Retina (tissue), 1 donor: ENCODE measurements at regions not wholly inside any gene's neighbourhood (a gene's known extent, or its start where the extent isn't known, plus 50 kb on each side); places are given as distances from the start of the nearest gene placed in this dataset.

Experiments
- DNase-seq: peaks from one replicate; pipeline ENCODE4 v3.0.0-alpha.2; 2016

DNA sequence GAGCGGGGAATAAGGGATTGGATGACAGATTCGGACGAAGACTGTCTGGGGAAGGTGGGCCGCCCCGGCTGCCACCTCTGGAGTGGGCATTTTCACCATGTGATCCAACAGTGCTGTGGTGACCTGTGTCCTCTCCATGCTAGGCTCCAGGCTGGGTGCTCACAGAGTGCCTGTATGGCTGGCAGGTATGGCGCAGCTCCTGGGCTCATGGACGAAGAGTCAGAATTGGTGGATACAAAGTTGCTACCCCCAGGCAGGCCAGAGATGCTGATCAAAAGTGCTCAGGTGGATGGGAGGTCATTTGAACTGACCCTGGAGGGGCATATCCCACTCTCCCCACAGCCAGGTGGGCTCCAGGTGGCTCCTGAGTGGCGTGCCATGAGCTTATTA lies 111.3 kb upstream of the UQCRFS1 start:
- DNase-seq = peak; percentile 0

DNA sequence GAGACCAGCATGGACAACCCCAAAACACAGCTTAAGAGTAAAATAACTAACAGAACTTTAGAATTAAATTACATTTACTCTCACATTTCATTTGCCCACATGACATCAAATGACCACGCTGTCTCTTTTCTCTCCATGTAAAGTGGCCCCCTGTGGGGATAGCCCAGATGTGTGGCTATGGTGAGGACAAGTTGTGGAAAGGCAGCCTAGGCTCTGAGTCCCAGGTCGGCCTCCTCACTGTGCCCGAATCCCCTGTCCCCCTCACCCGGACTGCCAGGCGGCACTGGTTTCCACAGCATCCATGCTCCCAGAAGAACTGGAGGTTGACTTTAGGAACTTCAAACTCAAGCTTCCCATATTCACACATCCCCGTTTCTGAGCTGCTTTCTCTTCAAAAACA lies 111.8 kb upstream of the UQCRFS1 start:
- no peak for DNase-seq

DNA sequence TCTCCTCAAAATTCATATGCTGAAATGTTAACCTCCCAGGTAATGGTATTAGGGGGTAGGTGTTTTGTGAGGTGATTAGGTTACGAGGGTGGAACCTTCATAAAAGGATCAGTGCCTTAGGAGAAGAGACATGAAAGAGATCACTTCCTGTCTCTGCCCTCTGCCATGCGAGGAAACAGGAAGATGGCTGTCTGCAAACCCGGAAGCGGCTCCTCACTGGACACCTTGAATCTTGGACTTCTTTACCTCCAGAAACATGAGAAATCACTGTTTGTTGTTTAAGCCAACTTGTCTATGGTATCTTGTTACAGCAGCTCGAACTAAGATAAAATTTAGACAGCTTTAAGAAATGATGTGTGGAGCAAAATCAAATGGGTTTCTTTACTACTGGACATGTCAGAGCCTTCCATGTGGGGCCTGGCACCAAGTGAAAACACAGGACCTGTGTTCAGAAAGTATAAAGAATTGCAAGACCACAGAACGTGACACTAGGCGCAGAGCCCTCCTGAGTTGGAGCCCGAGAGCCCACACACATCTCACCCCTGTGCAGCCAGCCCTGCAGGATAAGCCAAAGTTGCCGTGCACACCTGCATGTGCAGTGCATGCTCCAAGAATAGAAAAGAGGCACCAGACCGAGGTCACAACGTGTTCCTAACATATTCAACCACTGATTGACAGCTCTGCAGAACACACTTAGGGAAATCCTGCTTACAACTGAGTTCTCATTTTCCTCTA lies 112.5 kb upstream of the UQCRFS1 start:
- DNase-seq = peak; percentile 2

DNA sequence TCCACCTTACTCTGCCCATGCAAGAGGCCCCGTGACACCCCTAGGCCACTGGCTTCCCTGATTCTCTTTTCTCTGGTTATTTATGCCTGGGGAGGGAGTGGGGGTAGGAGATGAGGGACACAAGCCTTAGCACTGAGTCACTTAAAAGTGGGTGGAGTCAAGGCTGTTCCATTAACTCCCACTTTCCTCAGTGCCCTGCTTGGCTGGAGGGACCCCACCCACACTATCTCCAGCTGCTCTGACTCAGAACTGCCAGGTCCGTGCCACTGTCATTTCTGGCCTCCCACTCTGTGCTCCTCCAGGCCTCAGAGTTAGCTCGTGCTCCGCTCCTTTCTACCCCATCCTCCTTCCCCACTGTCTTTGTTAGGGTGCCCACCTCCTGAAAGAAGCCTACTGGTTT lies 113.4 kb upstream of the UQCRFS1 start:
- DNase-seq = peak; percentile 1

DNA sequence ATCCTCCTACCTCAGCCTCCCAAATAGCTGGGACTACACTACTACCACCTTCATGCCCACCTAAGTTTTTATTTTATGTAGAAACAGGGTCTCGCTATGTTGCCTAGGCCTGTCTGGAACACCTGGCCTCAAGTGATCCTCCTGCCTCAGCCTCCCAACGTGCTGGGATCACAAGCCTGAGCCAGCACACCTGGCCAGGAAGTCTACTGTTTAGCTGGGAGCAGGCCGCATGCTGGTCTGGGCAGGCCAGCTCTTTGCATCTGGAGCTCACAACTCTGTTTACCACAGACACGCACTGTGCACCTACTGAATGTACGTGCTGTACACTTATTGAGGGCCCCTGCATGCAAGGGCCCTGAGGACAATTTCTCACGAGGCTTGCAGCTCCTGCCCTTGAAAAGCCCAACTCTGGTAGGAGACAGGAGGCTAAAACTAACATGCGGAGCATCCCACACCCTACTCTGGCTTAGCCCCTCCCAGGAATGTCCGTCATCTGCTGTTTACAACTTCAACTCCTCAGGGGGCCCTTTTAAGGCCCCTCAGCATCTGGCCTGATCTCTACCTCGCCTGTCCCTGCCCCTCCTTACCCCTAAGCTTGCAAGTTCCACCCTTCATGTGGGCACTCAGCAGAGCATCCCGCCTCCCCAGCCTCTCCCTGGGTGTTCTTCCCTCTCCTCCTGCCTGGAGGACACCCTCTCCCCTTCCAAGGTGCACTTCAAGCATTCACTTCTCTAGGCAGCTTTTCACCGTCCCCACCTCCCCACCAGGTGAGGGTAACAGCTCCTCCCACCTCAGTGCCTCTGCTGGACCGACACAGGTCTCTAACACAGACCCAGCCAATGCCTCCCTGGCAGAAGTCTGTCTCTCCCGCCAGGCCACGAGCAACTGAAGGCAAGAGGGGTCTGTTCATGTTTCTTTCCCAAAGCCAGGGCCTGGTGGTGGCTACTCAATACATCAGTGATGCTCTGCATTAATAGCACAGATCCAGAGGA lies 114.2 kb upstream of the UQCRFS1 start:
- DNase-seq = peak; percentile 6

DNA sequence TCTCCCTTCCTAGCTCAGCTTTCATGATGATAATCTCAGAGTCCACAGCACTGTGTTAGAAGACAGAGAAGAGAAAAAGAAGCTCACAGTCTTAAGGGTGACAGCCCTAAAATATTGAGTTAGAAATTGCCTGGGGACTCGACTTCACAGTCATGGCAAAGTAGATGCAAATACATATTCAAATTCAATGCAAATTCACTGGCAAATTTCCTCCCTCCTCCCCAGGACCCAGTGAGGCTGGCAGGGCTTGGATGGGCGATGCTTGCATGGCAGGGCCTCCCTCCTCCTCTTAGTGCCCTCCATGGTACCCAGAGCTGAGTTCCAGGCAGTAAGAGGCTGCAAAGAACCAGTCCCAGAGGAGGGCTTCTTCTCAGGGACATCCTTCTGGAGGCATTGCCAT lies 115.6 kb upstream of the UQCRFS1 start:
- no peak for DNase-seq

DNA sequence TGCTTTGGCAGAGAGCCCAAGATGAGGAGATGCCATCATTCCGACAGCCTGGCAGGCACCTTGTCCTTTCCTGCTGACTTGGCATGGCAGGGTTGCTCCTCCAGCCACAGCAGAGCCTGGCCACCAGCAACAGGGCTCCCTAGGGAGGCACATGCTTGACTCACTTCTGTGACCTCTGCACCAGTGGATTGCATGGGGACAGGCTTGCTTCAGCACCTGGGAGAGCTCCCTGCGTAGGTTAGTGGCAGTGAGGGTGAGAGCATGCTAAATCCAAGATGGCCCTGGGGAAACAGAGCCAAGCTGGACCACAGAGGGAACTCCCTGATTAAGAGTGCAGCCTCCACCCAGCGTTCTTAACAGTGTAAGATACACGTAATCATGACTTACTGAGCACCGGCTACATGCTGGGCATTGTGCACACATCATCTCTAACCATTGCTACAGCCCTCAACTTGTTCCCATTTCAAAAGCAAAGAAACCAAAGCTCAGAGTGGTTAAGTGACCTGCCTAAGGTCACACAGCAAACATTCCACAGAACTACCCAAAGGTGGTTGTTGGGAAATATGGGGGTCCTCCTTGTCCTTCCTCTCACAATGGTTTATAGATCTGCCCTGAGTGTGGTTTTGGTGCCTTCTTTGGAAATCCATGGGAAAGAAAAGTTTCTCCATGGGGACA lies 116.6 kb upstream of the UQCRFS1 start:
- DNase-seq = no peak

DNA sequence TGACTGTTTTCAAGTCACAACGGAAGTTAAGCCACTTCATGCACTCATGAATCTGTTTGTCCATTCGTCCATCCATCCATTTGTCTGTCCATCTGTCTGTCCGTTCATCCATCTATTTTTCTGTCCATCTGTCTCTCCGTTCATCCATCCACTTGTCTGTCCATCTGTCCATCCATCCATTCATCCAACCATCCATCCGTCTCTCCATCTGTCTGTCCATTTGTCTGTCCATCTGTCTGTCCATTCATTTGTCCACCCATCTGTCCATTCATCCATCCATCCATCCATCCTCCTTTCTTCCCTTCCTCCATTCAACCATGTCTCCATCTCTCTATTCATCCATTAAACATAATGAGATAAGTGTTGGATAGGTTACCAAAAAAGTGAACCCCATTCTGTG lies 123.5 kb upstream of the UQCRFS1 start:
- no peak for DNase-seq

DNA sequence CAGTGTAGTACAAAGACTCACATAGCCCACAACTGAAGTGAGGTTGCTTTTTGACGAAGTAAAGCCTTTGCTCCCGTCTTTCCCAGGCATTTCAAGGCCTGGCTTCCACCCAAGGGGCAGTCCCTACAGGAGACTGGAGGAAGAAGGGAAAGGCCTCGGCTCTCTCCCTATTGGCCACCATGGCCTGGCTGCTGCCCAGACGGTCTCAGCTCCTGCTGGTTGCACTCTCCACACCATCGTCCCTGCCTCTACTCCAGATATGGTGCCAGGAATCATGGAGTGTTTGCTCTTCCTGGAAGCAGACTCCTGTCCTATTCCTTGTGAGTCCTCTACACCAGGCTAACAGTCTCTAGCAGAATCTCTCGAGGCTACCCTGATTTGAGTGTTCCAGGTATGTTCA lies 124.1 kb upstream of the UQCRFS1 start:
- no peak for DNase-seq

DNA sequence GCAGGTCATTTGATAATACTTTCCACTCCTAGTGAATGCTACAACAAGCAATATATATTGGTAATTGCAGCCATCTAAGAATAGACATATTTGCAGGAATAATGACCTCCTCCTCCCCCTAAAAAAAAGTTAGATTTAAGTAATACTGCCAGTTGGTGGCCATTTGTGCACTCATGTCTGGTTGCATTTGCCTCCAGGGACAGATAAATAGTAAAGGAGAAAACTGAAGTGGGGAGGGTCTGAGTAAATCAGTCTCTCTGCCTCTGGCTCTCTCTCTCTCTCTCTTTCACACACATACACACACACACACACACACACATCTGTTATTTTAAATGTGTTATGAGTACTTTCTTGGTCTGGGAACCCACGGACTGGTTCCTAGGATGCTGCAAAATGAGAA lies 125.5 kb upstream of the UQCRFS1 start:
- no peak for DNase-seq

DNA sequence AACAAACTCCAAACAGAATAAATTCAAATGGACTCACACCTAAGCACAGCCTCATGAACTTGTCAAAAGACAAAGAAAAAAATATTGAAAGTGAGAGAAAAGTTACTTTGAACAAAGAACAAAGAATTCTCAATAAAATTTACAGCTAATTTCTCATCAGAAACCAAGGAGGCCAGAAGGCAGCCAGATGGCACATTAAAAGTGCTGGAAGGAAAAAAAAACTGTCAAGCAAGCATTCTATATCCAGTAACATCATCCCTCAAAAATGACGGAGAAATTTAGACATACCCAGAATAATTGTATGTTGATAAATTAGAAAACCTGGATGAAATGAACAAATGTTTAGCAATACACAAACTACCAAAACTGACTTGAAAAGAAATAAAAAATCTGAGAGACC lies 129.8 kb upstream of the UQCRFS1 start:
- no peak for DNase-seq

DNA sequence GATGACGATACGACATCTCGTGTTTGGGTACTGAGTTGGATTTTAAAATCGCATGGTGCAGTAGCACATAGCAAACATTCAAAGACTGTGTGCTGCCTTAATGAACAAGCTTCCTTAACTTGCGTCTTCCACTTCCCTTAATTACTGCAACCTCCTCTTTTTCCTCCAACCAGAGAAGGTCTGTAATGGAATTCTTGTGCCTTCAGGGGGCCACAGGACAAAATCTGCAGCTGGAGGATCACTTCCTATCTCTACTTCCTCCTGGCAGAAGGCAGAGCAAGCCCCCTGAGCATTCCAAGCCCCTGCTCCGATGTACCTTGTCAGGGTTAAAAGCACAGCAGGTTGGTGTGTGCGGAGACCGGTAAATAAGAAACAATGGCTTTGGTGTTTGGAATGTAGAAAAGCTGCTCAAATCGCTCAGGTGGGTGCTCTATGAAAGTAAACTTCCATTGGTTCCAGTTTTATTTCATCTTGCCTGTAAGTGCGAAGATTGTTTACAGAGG lies 151.3 kb upstream of the UQCRFS1 start:
- no peak for DNase-seq

DNA sequence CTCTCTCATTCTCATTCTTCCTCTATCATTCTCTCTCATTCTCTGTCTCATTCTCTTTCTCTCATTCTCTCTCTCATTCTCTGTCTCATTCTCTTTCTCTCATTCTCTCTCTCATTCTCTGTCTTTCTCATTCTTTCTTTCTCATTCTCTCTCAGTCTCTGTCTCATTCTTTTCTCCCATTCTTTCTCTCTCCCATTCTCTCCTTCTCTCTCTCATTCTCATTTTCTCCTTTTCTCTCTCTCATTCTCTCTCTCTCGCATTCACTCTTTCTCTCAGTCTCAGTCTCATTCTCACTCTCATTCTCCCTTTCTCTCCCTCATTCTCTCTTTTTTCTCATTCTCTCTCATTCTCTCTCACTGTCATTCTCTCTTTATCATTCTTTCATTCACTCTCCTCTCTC lies 152.0 kb upstream of the UQCRFS1 start:
- no peak for DNase-seq

DNA sequence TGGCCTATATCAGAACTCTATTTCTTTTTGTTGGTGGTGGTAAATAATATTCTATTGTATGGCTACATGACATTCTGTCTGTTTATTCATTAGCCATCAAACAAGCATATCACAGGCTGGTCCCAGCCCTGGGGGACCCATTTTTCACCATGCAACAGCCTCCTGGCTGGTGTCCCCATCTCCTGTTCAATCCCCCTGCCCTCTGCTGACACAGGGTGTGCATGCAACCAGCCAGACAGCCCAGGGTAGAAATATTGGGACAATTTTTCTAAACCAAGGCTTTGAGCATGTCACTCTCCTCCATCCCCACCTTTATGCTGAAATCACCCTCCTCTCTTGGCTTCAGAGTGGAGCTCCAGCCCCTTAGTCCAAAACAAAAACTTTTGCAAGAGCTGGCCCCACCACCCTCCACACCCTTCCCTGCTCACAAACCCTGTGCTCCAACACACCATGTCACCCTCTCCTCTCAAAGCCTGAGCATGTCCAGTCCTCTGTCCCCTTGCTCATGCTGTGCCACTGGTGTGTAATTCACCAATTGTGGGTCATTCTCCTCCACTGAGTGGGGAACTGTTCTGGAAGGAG lies 153.0 kb upstream of the UQCRFS1 start:
- DNase-seq = no peak

DNA sequence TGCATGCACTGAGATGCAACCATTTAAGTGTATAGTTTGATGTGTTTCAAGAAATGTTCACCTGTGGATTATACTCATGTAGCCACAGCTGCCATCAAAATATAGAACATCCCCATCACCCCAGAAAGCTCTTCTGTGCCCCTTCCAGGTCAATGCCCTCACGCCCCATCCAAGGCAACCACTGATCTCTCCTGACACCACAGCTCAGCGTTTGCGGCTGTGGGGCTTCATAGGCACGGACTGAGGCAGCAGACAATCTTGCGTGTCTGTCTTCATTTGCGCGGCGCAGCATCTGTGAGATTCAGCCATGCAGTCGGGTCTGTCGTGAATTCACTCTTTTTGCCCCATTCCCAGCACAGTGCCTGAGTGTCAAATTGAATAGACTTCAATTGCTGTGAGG lies 153.8 kb upstream of the UQCRFS1 start:
- DNase-seq = peak; percentile 59

DNA sequence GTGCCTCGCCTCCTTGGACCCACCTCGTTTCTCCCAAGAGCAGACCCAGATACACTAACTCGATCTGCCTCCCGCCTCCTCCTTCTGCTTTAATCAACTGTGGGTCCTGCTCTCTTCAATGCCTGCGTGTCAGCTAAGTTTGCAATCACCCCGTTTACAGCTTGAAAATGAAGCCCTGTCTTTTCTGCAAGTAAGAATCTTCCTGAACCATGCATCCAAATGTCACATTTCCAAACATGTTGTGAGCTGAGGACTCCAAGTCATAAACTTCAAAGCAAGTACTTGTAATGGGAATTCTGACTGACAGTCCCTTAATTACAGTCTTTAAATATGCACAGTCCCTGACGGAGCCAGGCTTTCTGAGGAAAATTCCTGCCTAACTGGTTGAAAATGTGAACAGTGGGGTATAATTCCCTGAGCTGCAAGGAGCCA lies 154.9 kb upstream of the UQCRFS1 start:
- DNase-seq = peak; percentile 29

DNA sequence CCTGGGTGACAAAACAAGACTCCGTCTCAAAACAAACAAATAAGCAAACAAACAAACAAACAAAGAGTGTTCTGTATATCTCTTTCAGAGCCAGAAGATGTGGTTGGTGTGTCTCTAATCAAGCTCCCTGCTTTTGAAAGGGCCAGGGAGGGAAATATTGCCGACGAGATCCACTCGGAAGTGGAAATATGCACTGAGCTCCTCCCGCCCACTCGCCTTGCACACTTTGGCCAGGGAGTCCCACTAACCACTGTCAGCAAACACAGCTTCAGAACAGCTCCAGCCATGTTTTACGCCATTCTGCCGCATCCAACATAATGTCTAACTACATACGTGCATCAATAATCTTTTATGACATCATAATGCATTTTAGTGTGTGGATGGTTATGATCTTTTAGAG lies 155.5 kb upstream of the VSTM2B start:
- DNase-seq = no peak

DNA sequence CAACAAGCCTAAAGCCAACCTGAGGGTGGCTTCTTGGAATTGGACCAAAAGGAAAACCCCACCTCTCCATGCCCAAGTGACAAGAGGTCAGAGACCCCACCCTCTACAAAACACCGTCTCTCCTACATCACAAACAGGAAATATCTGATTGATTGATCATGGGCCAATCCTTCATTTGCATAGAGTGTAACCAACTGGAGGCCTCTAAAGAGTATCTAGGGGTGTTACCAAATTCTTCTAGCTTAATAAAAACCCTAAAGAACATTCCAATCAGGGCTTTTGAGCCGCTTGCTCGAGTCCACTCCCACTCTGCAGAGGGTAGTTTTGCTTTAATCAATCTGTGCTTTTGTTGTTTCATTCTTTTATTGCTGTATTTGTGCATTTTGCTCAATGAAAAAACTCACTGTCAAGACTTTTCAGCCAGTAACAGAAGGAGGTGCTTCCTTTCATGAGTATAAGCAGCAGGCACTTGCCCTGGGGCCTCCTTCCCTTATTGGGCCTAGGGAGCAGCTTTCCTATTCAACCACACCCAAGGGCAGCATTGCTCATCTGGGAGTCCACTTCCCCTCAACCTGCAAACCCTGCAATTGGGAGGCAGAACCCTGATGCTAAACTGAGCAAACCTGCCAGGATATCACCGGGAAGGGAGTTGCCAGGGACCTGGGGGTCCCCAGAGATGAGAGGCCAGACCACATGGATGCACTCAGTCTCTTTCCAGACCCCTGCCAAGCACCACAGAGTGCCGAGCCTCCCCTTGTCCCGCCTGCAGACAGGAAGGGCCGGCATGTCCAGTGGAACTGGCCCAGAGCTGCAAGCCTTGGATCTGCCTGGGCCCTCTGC lies 154.3 kb upstream of the VSTM2B start:
- DNase-seq = peak; percentile 0

DNA sequence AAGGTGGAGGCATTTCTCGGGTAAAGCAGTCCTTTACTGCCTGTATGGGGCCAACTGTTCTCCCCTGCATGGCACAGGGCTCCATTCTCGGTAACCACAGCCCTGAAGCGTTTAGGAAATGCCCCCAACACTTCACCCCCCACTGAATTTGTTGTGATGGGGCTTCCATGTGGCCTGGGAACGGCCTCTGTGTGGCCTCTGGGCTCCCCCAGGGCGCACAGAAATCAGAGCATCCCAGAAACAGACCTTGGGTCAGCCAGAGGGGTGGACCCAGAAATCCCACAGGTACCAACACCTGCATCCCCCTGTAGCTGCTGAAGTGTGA lies 153.7 kb upstream of the VSTM2B start:
- peak; percentile 0 for DNase-seq

DNA sequence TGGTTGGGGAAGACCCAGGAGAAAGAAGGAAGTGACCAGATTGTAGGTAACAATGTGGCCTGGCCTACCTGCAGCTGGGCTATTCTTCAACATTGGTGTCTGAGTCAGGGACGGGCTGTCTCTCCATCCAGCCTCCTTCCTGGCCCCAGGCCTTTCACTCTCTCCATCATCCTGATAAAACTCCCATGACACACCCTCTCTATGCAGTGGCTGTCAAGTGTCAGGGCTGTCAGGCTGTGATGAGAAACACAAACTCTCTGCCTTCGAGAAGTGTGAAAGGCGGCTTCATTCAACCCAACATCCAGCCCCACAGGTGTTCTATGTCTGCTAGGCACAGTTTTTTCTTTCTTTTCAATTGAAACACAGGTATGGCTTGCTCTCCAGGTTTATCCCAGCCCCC lies 153.3 kb upstream of the VSTM2B start:
- peak; percentile 3 for DNase-seq

DNA sequence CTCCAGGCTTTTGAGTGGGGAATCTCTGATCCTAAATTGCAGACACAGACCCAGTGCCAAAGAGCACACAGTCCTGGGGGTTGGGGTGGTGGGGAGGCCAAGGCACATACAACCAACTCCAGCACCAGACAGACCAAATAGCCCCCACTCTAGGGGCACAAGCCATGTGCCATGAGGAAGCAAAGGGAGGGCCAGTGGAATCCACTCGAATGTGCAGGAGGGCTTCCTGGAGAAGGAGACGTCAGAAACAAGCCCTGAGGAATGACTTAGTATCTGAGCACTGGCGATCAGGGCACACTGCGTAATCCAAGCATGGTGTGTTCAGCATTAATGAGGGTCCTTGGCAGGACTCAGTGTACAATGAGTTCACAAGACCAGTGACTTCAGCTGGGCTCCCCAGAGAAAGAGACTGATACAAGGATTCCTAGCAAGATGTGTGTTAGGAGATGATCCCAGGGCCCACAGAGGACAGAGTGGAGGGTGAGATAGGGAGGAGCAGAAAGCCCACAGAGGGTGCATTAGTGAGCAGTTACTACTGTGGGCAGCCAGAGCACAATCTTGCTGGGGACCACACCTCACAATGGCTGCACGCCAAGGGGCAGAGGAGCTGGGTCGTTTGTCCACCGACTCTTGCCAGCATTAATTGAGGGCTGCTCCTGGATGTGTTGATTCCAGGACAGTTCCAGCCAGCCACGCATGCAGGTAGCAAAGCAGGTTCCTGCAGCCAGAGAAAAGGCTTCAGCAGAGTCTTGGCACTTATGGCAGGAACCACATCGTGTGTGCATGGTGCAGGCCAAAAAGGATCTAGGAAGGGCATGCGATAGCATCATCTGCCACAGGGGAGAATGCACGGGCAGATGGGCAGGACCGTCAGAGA lies 152.6 kb upstream of the VSTM2B start:
- peak; percentile 1 for DNase-seq
